ENCODE measurements at regions not wholly inside any gene's neighbourhood (a gene's known extent, or its start where the extent isn't known, plus 50 kb on each side); places are given as distances from the start of the nearest gene placed in this dataset.

DNA sequence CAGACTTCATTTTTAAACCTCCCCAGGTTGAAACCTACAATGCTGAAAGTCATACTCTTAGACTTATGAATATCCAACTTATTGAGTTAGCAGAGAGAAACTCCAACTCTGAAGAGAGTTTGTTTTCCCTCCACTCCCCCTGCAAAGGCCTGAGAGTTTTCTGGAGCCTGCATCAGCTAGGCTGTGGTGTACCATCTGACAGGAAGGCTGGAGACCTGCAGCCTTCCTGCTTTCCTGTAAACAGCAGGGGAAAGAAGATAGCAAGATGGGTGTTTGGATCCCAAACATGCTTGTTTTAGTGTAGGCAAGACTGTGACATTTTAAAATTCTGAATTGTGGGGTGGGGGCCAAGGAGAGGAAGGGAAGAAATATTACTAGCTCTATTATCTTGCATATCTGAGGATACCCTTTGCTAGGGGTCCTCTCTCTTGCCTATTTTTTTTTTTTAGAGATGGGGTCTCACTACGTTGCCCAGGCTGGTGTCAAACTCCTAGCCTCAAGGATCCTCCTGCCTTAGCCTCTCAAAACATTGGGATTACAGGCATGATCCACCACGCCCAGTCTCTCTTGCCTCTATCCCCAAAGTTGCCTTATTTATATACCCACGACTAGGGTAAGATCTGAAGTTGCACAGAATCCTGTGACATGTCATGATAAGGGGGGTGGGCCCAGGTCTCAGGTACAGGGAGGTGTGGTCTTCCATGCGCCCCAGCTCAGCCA, 51.0 kb upstream of the USP3 start:
- POLR2A ChIA-PET: no interaction called here
- H3K9me3 Mint-ChIP-seq: no peaks in the 10 kb centered on the region
- no peak for ATAC-seq (replicated peaks in 1 of 4)
- Histone ChIP-seq H3K9me3 (no peaks in the 10 kb centered on the region), H3K4me3 (ENCODE audit: control insufficient read depth in 1 of 2, extremely low read depth in 1 of 2, low read length in 1 of 2) (no peak overlapping the region), H3K4me1 (ENCODE audit: control insufficient read depth in 1 of 2, extremely low read depth in 1 of 2, insufficient read depth in 2 of 2, low read length in 2 of 2) (no peaks in the 10 kb centered on the region), H3K27me3 (replicated peaks in 1 of 2; ENCODE audit: control insufficient read depth in 2 of 2, extremely low read depth in 1 of 2, insufficient read depth in 2 of 2, low read length in 1 of 2) (no peaks in the 10 kb centered on the region), H3K36me3 (ENCODE audit: control insufficient read depth in 2 of 2, extremely low read depth in 1 of 2, insufficient read depth in 1 of 2, low read length in 1 of 2) (no peaks in the 10 kb centered on the region), H3K27ac (ENCODE audit: low read length) (no peak overlapping the region)
- H3K27ac Mint-ChIP-seq: no peak overlapping the region
- H3K36me3 Mint-ChIP-seq: no peaks in the 10 kb centered on the region
- no peak for DNase-seq
- no peak overlapping the region for H3K4me3 Mint-ChIP-seq
- no CpG with 5 or more reads among the region's 4 CpGs for WGBS (ENCODE audit: insufficient coverage)
- H3K4me1 Mint-ChIP-seq: peaks cover 0 to 6% (median 3%) of the 10 kb centered on the region in 3 donors
- no peaks in the 10 kb centered on the region for H3K27me3 Mint-ChIP-seq
- CTCF ChIA-PET: no interaction called here

GRCh38 chr15:63454503-63455211, 49.7 kb upstream of the USP3 start:
- POLR2A ChIA-PET: no interaction called here
- Histone ChIP-seq H3K4me1 (ENCODE audit: control insufficient read depth in 1 of 2, extremely low read depth in 1 of 2, insufficient read depth in 2 of 2, low read length in 2 of 2) (no peaks in the 10 kb centered on the region), H3K27me3 (replicated peaks in 1 of 2; ENCODE audit: control insufficient read depth in 2 of 2, extremely low read depth in 1 of 2, insufficient read depth in 2 of 2, low read length in 1 of 2) (no peaks in the 10 kb centered on the region), H3K27ac (ENCODE audit: low read length) (no peak overlapping the region), H3K36me3 (ENCODE audit: control insufficient read depth in 2 of 2, extremely low read depth in 1 of 2, insufficient read depth in 1 of 2, low read length in 1 of 2) (no peaks in the 10 kb centered on the region), H3K4me3 (ENCODE audit: control insufficient read depth in 1 of 2, extremely low read depth in 1 of 2, low read length in 1 of 2) (no peak overlapping the region), H3K9me3 (no peaks in the 10 kb centered on the region)
- Mint-ChIP-seq H3K27me3 (no peaks in the 10 kb centered on the region), H3K4me3 (no peak overlapping the region), H3K36me3 (no peaks in the 10 kb centered on the region), H3K4me1 (peaks cover 0 to 6% (median 3%) of the 10 kb centered on the region in 3 donors), H3K27ac (no peak overlapping the region), H3K9me3 (no peaks in the 10 kb centered on the region)
- 60% methylated on average over 1 of the region's 4 CpGs for WGBS (ENCODE audit: insufficient coverage)
- DNase-seq (no peak), ATAC-seq (replicated peaks in 1 of 4) (no peak)
- CTCF ChIA-PET: no interaction called here

Data from T-cell (primary cell).